Mesendoderm (in vitro differentiated cells): ENCODE measurements at regions not wholly inside any gene's neighbourhood (a gene's known extent, or its start where the extent isn't known, plus 50 kb on each side); places are given as distances from the start of the nearest gene placed in this dataset.
"Not testable (repeated sequence)": the region's sequence is repeated elsewhere in the genome, so short reads cannot be mapped to it uniquely, and the experiment has no call there.

Experiments
- DNase-seq: peaks from one replicate; pipeline ENCODE4 v3.0.0; 2013
- H2AK5ac ChIP-seq: 2 replicates; pipeline ENCODE4 v1.6.1; 2013; ENCODE audit warnings: low read length, inconsistent platforms
- H2BK120ac ChIP-seq: 2 replicates; pipeline ENCODE4 v1.6.1; 2013; ENCODE audit warnings: low read depth, mild to moderate bottlenecking, low read length, moderate library complexity, mixed read lengths
- H2BK15ac ChIP-seq: replicated peaks from 2 replicates; pipeline ENCODE4 v1.6.1; 2013; ENCODE audit warnings: low read depth, mild to moderate bottlenecking, moderate library complexity
- H2BK5ac ChIP-seq: 2 replicates; pipeline ENCODE4 v1.6.1; 2013; ENCODE audit warnings: low read length, inconsistent platforms
- H3K18ac ChIP-seq: 2 replicates; pipeline ENCODE4 v1.6.1; 2013; ENCODE audit warnings: mild to moderate bottlenecking, low read length, mixed read lengths
- H3K23ac ChIP-seq: one replicate; pipeline ENCODE4 v1.6.1; 2013; ENCODE audit warnings: low read length
- H3K27ac ChIP-seq: 2 replicates; pipeline ENCODE4 v1.5.1; 2013; ENCODE audit warnings: low read depth, mild to moderate bottlenecking, inconsistent platforms, low read length, moderate library complexity
- H3K27me3 ChIP-seq: 2 replicates; pipeline ENCODE4 v1.6.1; 2013; ENCODE audit warnings: low read length, control low read depth, mild to moderate bottlenecking, inconsistent platforms; ENCODE audit not compliant: insufficient read depth, poor library complexity
- H3K36me3 ChIP-seq: 2 replicates; pipeline ENCODE4 v1.6.1; 2013; ENCODE audit warnings: low read length, inconsistent platforms; ENCODE audit not compliant: control insufficient read depth, insufficient read depth
- H3K4ac ChIP-seq: one replicate; pipeline ENCODE4 v1.6.1; 2013; ENCODE audit warnings: low read depth, mild to moderate bottlenecking, low read length, moderate library complexity
- H3K4me1 ChIP-seq: 2 replicates; pipeline ENCODE4 v1.6.1; 2013; ENCODE audit warnings: low read depth, low read length, inconsistent platforms; ENCODE audit not compliant: control insufficient read depth
- H3K4me2 ChIP-seq: 2 replicates; pipeline ENCODE4 v1.6.1; 2013; ENCODE audit warnings: low read length
- H3K4me3 ChIP-seq: 2 replicates; pipeline ENCODE4 v1.5.1; 2013; ENCODE audit warnings: mild to moderate bottlenecking, low read length
- H3K56ac ChIP-seq: one replicate; pipeline ENCODE4 v1.6.1; 2013; ENCODE audit warnings: low read length
- H3K79me1 ChIP-seq: 2 replicates; pipeline ENCODE4 v1.6.1; 2013; ENCODE audit warnings: low read length, inconsistent platforms
- H3K79me2 ChIP-seq: 2 replicates; pipeline ENCODE4 v1.6.1; 2013; ENCODE audit warnings: mild to moderate bottlenecking, low read length; ENCODE audit not compliant: control insufficient read depth, insufficient read depth
- H3K9ac ChIP-seq: 2 replicates; pipeline ENCODE4 v1.6.1; 2013; ENCODE audit warnings: low read length, inconsistent platforms
- H4K5ac ChIP-seq: one replicate; pipeline ENCODE4 v1.6.1; 2013; ENCODE audit warnings: low read length
- H4K8ac ChIP-seq: one replicate; pipeline ENCODE4 v1.6.1; 2013; ENCODE audit warnings: low read depth, mild to moderate bottlenecking, control low read depth, low read length, moderate library complexity
- WGBS: extraction: QIAGEN DNeasy Blood & Tissue Kit; methylation state at CpG from one replicate; pipeline ENCODE4 v1.1.7; 2013; ENCODE audit warnings: low lambda C conversion rate, missing lambda C conversion rate; ENCODE audit not compliant: insufficient coverage; ENCODE audit errors: extremely low coverage; 5-methylcytosine and 5-hydroxymethylcytosine counted together

DNA sequence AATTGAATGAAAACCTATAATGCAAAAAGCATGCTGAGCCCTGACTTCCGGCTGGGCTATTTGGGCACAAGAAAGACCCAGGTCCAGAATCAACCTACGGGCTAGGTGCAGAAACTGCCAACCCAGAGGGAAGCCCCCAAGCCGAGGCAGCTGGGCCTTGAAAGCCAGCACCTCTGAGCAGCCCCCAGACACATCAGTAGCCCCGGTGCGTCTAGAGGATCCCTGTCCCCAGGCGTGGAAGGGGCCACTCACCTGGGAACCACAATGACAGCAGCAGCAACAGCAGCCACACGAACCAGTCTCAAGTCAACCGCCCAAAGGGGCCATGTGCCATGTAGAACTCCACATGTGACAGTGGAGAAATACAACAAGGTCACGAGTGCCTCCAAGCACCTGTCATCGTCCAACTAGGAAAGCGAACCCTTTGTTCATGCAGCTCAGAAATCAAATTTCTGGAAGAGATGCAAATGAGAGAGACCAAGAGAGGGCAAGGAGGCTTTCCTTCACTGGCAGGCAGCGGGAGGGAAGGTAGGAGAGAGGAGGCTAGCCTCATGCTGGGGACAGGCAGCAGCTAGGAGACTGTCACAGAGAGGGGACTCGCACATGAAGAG, 57.5 kb upstream of the CHST15 start:
- Histone ChIP-seq H4K8ac (no peak overlapping the region), H3K79me2 (no peaks in the 10 kb centered on the region), H3K36me3 (no peaks in the 10 kb centered on the region), H3K27ac (no peak overlapping the region), H3K18ac (no peak overlapping the region), H2BK5ac (no peak overlapping the region), H3K9ac (no peak overlapping the region), H3K4me3 (no peak overlapping the region), H2BK15ac (no peak overlapping the region), H2AK5ac (no peak overlapping the region), H3K23ac (no peak overlapping the region), H3K27me3 (no peaks in the 10 kb centered on the region), H3K56ac (no peak overlapping the region), H3K4ac (no peak overlapping the region), H2BK120ac (no peak overlapping the region), H3K79me1 (no peaks in the 10 kb centered on the region), H4K5ac (no peak overlapping the region), H3K4me1 (peaks cover 3% of the 10 kb centered on the region), H3K4me2 (no peak overlapping the region)
- no CpG with 5 or more reads among the region's 13 CpGs for WGBS
- DNase-seq = no peak

DNA sequence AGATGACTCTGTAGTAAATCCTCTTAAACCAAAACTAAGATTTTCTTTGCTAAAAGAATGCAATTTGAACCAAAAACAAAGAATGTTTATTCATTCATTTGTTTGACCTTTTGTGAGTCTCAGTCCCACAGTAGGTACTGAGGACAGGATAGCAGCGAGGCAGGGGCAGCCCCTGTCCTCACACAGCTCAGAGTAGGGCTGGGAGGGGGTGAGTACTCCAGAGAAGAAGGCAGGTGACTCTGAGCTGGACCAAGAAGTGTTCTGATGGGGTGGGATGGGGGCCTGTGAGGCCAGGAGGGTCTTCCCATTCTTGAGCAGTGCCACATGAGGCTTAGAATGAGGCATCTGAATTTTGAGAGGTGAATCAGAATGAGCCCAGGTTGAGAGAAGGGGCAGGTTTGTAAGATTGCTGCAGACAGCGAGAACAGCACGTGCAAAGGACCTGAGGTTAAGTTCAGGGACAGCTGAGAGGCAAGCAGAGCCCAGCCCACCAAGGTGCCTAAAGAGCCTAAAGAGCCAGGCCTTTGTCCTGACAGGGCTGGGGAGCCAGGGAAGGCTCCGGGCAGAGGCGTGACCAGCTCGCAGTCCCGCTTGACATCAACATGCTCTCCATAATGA, 56.9 kb upstream of the CHST15 start:
- no peak overlapping the region for H2BK15ac ChIP-seq
- H4K5ac ChIP-seq = no peak overlapping the region
- peaks cover 3% of the 10 kb centered on the region for H3K4me1 ChIP-seq
- no peak overlapping the region for H3K23ac ChIP-seq
- H3K4ac ChIP-seq = no peak overlapping the region
- DNase-seq = no peak
- H2AK5ac ChIP-seq = no peak overlapping the region
- H3K56ac ChIP-seq = no peak overlapping the region
- H3K79me2 ChIP-seq = no peaks in the 10 kb centered on the region
- H3K9ac ChIP-seq = no peak overlapping the region
- H3K18ac ChIP-seq = no peak overlapping the region
- no peak overlapping the region for H3K4me3 ChIP-seq
- no peaks in the 10 kb centered on the region for H3K79me1 ChIP-seq
- no CpG with 5 or more reads among the region's 7 CpGs for WGBS
- no peak overlapping the region for H2BK5ac ChIP-seq
- H3K4me2 ChIP-seq = no peak overlapping the region
- no peaks in the 10 kb centered on the region for H3K36me3 ChIP-seq
- H3K27me3 ChIP-seq = no peaks in the 10 kb centered on the region
- H3K27ac ChIP-seq = no peak overlapping the region
- H2BK120ac ChIP-seq = no peak overlapping the region
- no peak overlapping the region for H4K8ac ChIP-seq

DNA sequence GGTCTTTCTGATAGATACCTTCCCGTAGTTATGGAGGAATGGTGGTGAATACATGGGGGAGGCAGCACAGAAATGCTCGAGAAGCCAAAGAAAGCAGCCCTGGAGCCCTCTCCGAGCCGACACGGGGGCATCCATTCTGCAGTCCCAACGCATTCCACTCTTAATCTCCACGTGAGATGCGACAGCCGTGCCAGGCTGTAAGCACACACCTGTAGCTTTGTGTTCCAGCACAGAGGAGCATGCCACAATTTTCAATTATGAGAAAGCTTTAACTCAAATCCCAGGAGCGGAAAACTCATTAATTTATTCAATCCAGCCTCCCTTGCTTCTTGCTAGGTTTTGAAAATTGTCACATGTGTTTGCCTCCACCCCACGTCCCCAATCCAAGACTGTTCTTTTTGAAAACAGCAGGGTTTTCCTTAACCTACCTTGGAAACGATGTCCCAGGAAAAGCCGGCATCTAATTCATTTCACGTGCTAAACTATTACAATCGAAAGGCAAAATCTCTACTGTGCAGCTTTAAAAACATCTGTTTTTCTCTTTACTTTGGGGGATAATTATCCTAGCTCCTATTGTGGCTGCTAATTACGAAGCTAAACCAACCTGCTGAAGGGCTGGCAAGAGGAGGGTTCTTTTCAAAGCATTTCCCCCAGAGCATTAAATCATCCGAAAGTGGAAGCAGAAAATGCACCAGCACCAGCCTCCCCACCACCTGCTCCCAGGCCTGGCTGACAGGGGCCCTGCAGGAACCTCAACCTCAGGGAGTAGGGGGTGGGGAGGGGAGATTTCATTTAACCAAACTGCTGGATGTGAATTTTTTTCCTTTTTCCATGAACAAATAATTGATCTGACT, 56.0 kb upstream of the CHST15 start:
- Histone ChIP-seq H3K79me2 (no peaks in the 10 kb centered on the region), H3K4ac (no peak overlapping the region), H3K36me3 (no peaks in the 10 kb centered on the region), H3K4me3 (no peak overlapping the region), H3K4me2 (no peak overlapping the region), H2BK120ac (no peak overlapping the region), H3K9ac (no peak overlapping the region), H3K79me1 (no peaks in the 10 kb centered on the region), H4K8ac (no peak overlapping the region), H4K5ac (no peak overlapping the region), H2BK15ac (no peak overlapping the region), H3K4me1 (peaks cover 3% of the 10 kb centered on the region), H3K27me3 (no peaks in the 10 kb centered on the region), H3K27ac (no peak overlapping the region), H2BK5ac (no peak overlapping the region), H2AK5ac (no peak overlapping the region), H3K18ac (no peak overlapping the region), H3K23ac (no peak overlapping the region), H3K56ac (no peak overlapping the region)
- WGBS = no CpG with 5 or more reads among the region's 17 CpGs
- no peak for DNase-seq

DNA sequence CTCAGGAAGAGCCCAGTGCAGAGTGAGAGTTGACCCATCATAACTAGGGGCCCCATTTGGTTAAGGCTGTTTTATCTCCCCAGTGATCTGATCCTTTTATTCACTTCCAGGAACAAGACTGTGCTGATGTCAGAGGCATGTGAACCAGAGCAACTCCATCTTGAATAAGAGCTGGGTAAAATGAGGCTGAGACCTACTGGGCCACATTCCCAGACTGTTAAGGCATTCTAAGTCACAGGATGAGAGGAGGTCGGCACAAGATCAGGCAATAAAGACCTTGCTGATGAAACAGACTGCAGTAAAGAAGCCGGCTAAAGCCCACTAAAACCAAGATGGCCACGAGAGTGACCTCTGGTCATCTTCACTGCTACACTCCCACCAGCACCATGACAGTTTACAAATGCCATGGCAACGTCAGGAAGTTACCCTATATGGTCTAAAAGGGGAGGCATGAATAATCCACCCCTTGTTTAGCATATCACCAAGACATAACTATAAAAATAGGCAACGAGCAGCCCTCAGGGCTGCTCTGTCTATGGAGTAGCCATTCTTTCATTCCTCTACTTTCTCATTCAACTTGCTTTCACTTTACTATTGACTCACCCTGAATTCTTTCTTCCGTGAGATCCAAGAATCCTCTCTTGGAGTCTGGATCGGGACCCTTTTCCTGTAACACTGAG, 55.3 kb upstream of the CHST15 start:
- not testable (repeated sequence) for H2AK5ac ChIP-seq, H3K27ac ChIP-seq, H3K4me2 ChIP-seq, H2BK5ac ChIP-seq, H3K56ac ChIP-seq, H3K23ac ChIP-seq, DNase-seq, H3K4me1 ChIP-seq, H4K8ac ChIP-seq, H3K27me3 ChIP-seq, H2BK120ac ChIP-seq, H2BK15ac ChIP-seq, H3K79me2 ChIP-seq, H3K18ac ChIP-seq, H3K36me3 ChIP-seq, H4K5ac ChIP-seq, H3K9ac ChIP-seq, H3K79me1 ChIP-seq, H3K4ac ChIP-seq, H3K4me3 ChIP-seq
- no CpG with 5 or more reads among the region's 7 CpGs for WGBS

DNA sequence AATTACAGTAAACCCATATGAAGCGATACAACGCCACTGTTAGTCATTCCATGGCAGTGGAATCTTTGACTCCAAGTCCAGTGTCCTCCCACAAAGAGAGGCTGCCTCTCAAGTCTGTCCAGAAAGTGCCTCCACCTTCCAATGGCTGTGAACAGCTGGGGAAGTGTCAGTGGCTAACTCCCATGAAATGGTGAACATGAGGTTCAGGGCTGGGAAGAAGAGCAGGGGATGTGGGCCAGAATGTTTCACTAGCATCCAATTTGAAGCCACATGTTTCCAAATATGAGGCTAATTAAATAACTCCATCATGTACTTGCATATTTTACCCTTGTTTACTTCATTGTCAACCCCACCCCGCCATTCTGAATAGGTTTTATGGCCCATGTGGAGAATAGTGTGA, 53.1 kb upstream of the CHST15 start:
- Histone ChIP-seq H3K4ac (no peak overlapping the region), H4K5ac (no peak overlapping the region), H3K4me3 (no peak overlapping the region), H3K4me1 (no peaks in the 10 kb centered on the region), H2BK5ac (no peak overlapping the region), H2BK15ac (no peak overlapping the region), H3K79me1 (no peaks in the 10 kb centered on the region), H2BK120ac (no peak overlapping the region), H3K27ac (no peak overlapping the region), H3K79me2 (no peaks in the 10 kb centered on the region), H3K23ac (no peak overlapping the region), H3K18ac (no peak overlapping the region), H3K9ac (no peak overlapping the region), H4K8ac (no peak overlapping the region), H3K4me2 (no peak overlapping the region), H3K56ac (no peak overlapping the region), H3K36me3 (no peaks in the 10 kb centered on the region), H3K27me3 (no peaks in the 10 kb centered on the region), H2AK5ac (no peak overlapping the region)
- DNase-seq = no peak
- whole genome bisulfite sequencing = no CpG with 5 or more reads among the region's 3 CpGs
